Omental fat pad (tissue), 3 donors: ENCODE measurements at regions not wholly inside any gene's neighbourhood (a gene's known extent, or its start where the extent isn't known, plus 50 kb on each side); places are given as distances from the start of the nearest gene placed in this dataset.
"Not testable (repeated sequence)": the region's sequence is repeated elsewhere in the genome, so short reads cannot be mapped to it uniquely, and the experiment has no call there.

Experiments
- ATAC-seq: fragments of 150-250 bp; one replicate; pipeline ENCODE4 v1.9.1; 2016; ENCODE audit warnings: mild to moderate bottlenecking, moderate library complexity; ENCODE audit not compliant: low FRiP score
- DNase-seq: peaks from one replicate; pipeline ENCODE4 v3.0.0-alpha.2; 2019; ENCODE audit warnings: low spot score
- CTCF ChIP-seq, 3 donors: fragments of 450-650 bp; IDR thresholded peaks; one replicate each; pipeline ENCODE4 v1.5.1; 2016 to 2017; ENCODE audit warnings: antibody characterized with exemption in 3 of 3, mild to moderate bottlenecking in 3 of 3, moderate library complexity in 2 of 3

GRCh38 chr5:85549229-85549628, 1068.5 kb upstream of the COX7C start:
- TF ChIP-seq CTCF (IDR thresholded peaks at IDR 0.05) = no peak
- no peak for DNase-seq
- ATAC-seq = no peak

- no peak for TF ChIP-seq CTCF (IDR thresholded peaks at IDR 0.05)
- ATAC-seq = no peak
- no peak for DNase-seq
Observed at GRCh38 chr5:85549836-85550599, 1067.7 kb upstream of the COX7C start.

GRCh38 chr5:85556464-85556863, 1061.3 kb upstream of the COX7C start:
- DNase-seq (no peak), ATAC-seq (no peak)
- TF ChIP-seq CTCF (IDR thresholded peaks at IDR 0.05) = no peak

GRCh38 chr5:85576666-85577065, 1041.1 kb upstream of the COX7C start:
- no peak for TF ChIP-seq CTCF (IDR thresholded peaks at IDR 0.05)
- DNase-seq = no peak
- ATAC-seq = no peak

- ATAC-seq, DNase-seq: not testable (repeated sequence)
Observed at GRCh38 chr5:85587806-85588205, 1029.9 kb upstream of the COX7C start.

- not testable (repeated sequence) for DNase-seq, ATAC-seq
Observed at GRCh38 chr5:85588268-85588667, 1029.5 kb upstream of the COX7C start.

GRCh38 chr5:85590764-85591163, 1027.0 kb upstream of the COX7C start:
- TF ChIP-seq CTCF (IDR thresholded peaks at IDR 0.05) = no peak
- ATAC-seq = no peak
- DNase-seq = no peak

GRCh38 chr5:85591311-85591710, 1026.4 kb upstream of the COX7C start:
- ATAC-seq (no peak), DNase-seq (no peak)
- TF ChIP-seq CTCF (IDR thresholded peaks at IDR 0.05) = no peak
